NOMO-1 treated with DMSO at 0.1 percent for 48 hours (cell line): ENCODE measurements at regions not wholly inside any gene's neighbourhood (a gene's known extent, or its start where the extent isn't known, plus 50 kb on each side); places are given as distances from the start of the nearest gene placed in this dataset.

Experiments used
- DNase-seq: peaks from one replicate; lab custom pipeline; 2025; ENCODE audit not compliant: unreplicated experiment; lab: John Stamatoyannopoulos, UW

DNA sequence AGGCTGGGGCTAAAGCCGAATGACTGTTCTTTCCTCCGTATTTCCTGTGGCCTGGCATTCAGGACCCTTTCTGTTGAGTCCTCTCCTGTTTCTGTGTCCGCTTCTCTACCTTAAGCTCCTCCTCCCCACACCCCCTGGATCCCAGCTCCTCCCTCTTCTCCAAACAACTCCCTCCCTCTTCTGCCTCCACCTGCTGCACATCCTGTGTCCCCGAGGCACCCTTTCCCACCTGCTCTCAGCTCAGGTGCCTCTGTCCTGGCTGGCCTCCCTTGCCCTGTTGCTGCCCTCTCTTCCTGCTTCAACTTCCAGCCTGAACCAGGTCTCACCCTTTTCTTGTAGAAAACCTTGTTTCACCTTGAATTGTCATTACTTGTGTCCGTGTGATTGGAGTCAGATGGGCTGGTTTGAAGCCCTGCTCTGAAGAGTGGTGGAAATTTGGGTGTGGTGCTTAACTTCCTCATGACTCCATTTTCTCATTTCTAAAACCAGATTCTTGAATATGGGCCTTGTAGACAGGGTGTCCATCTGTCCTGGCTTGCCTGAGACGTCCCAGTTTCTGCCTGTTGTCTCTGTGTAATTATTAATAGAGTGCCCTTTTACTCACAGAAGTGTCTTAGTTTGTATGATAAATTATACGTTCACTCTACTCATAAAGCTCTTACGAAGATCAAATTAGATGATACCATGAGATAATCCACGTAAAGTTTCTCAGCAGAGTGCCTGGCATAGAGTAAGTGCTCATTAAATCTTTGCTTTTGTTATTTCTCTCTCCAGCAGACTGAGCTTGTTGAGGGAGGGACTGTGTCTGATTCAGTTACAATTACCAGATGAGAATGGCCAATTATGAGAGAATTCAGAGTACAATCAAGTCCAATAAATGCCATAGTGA lies 58.9 kb upstream of the TRABD2B start:
- no peak for DNase-seq

DNA sequence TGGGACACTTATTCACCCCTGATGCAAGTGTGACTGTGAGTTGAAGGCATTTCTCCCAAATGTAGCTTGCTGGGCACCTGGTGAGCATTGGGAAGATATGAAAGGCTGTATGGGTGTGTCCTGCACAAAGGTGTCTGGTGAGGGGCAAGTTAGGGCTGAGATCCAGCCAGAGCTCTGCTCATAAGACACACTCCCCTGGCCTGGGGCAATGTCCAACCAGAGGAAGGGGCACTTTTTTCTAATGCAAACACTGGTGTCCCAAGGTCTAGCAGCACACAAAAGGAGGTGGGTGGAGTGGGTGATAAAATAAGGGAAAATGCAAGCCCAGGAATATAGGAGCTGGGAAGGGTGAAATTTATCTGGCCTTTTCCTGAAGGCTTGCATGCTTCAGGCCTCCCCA lies 57.0 kb upstream of the TRABD2B start:
- no peak for DNase-seq

- DNase-seq, result no peak
Observed at GRCh38 chr1:48052923-48053291, 55.7 kb upstream of the TRABD2B start.

GRCh38 chr1:48051466-48052126 lies 54.4 kb upstream of the TRABD2B start:
- no peak for DNase-seq

- DNase-seq, result no peak
Observed at GRCh38 chr1:48049823-48050535, 52.8 kb upstream of the TRABD2B start.

GRCh38 chr1:48048980-48049379 lies 51.8 kb upstream of the TRABD2B start:
- no peak for DNase-seq

DNA sequence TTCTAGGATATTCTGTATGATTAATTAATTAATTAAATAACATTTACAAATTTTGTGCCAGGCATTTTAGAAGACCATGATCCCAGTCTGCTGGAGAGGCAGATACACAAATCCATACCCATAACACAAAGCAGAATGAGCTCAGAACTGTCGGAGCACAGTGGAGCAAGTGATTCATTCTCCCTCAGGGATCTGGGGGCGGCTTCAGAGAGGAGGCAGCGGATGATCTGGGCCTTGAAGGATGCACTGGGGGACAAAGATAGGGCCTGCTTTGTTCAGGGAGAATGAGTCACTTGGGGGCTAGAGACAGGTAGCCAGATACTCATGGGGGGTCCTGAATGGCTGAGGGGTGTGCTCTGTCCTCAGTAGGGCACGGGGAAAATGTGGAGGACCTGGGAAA lies 50.9 kb upstream of the TRABD2B start:
- DNase-seq, result no peak

DNA sequence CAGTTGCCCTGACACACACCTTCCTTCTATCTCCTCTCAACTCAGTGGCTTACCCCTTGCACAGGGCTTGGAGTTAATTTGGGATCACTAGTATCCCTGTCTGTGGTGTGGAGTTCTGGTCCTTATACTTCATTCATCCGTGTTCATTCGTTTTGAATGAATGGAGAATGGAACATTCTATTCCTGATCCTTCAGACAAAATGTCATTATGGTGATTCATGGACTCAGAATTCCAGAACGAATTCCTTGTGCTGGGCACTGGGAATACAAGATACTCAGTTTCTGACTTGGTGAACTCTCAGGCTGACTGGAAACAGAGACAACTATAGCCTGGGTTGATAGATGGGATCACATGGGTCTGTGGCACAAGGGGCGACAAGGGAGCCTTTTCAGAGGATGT lies 49.9 kb upstream of the TRABD2B start:
- DNase-seq, result no peak
